A673 (cell line): ENCODE measurements at regions not wholly inside any gene's neighbourhood (a gene's known extent, or its start where the extent isn't known, plus 50 kb on each side); places are given as distances from the start of the nearest gene placed in this dataset.

Experiments used
- CTCF ChIP-seq: fragments of 300-800, 200-600 bp; sonication (generic); conservative IDR thresholded peaks from 2 replicates; pipeline ENCODE4 v1.5.1; 2017; ENCODE audit warnings: low read depth, mild to moderate bottlenecking, antibody characterized with exemption, low read length, moderate library complexity, mixed read lengths
- EZH2 ChIP-seq: fragments of 200-600 bp; sonication (generic); IDR thresholded peaks from 2 replicates; pipeline ENCODE4 v1.6.1; 2017; ENCODE audit warnings: borderline replicate concordance, low read depth, mild to moderate bottlenecking, mixed read lengths, antibody characterized with exemption, low read length; ENCODE audit not compliant: poor library complexity, severe bottlenecking

GRCh38 chr1:213585959-213586586, 401.7 kb upstream of the PROX1 start:
- TF ChIP-seq CTCF (no peak), EZH2 (no peak)
